CD14-positive monocyte (primary cell): ENCODE measurements at regions not wholly inside any gene's neighbourhood (a gene's known extent, or its start where the extent isn't known, plus 50 kb on each side); places are given as distances from the start of the nearest gene placed in this dataset.

ENCODE experiments used
- DNase-seq, 3 donors: peaks; one replicate each; pipeline ENCODE4 v3.0.0-alpha.2; 2011 to 2022
- H2AFZ ChIP-seq: 2 replicates; pipeline ENCODE4 v1.6.0; 2012; ENCODE audit warnings: mild to moderate bottlenecking, low read depth, low read length, inconsistent platforms; ENCODE audit not compliant: insufficient read depth, poor library complexity, severe bottlenecking
- H3K27ac ChIP-seq, 2 donors: 1 replicate in 1 of 2; 2 replicates in 1 of 2; pipeline ENCODE4 v1.5.1; 2012 to 2013; ENCODE audit warnings: low read length in 2 of 2, control low read depth in 1 of 2, inconsistent platforms in 1 of 2, low read depth in 1 of 2, mild to moderate bottlenecking in 1 of 2
- H3K27me3 ChIP-seq, 2 donors: one replicate each; pipeline versions ENCODE4 v1.6.0 to v1.6.1; 2011 to 2013; ENCODE audit warnings: low read length in 2 of 2; ENCODE audit not compliant: control insufficient read depth in 2 of 2, insufficient read depth in 2 of 2
- H3K36me3 ChIP-seq, 2 donors: replicated peaks in 1 of 2; 1 replicate in 1 of 2; 2 replicates in 1 of 2; pipeline versions ENCODE4 v1.5.1 to v1.6.1; 2012 to 2013; ENCODE audit warnings: low read length in 2 of 2, control low read depth in 1 of 2, inconsistent platforms in 1 of 2, mild to moderate bottlenecking in 1 of 2; ENCODE audit not compliant: insufficient read depth in 2 of 2, control insufficient read depth in 1 of 2
- H3K4me1 ChIP-seq, 2 donors: 1 replicate in 1 of 2; 2 replicates in 1 of 2; pipeline versions ENCODE4 v1.5.1 to v1.6.1; 2012 to 2013; ENCODE audit warnings: low read length in 2 of 2, control low read depth in 1 of 2, inconsistent platforms in 1 of 2, mild to moderate bottlenecking in 1 of 2, moderate library complexity in 1 of 2; ENCODE audit not compliant: insufficient read depth in 2 of 2, control insufficient read depth in 1 of 2
- H3K4me2 ChIP-seq: replicated peaks from 2 replicates; pipeline ENCODE3; 2012; ENCODE audit warnings: low read length, moderate library complexity, mild to moderate bottlenecking; ENCODE audit not compliant: poor library complexity, severe bottlenecking; ENCODE audit errors: extremely low read depth
- H3K4me3 ChIP-seq, 3 experiments: fragments of 200-600 bp in 1 of 3; sonication (generic) in 1 of 3; replicated peaks in 1 of 3; 1 replicate in 2 of 3; 2 replicates in 1 of 3; pipeline ENCODE4 v1.5.1; 2011 to 2013; ENCODE audit warnings: low read length in 3 of 3, mild to moderate bottlenecking in 3 of 3, control low read depth in 2 of 3, low read depth in 2 of 3, inconsistent platforms in 1 of 3, moderate library complexity in 1 of 3
- H3K79me2 ChIP-seq: 2 replicates; pipeline ENCODE4 v1.6.0; 2012; ENCODE audit warnings: mild to moderate bottlenecking, control low read depth, inconsistent platforms, low read length, moderate library complexity; ENCODE audit not compliant: insufficient read depth
- H3K9ac ChIP-seq: 2 replicates; pipeline ENCODE4 v1.6.0; 2017; ENCODE audit warnings: low read length, mild to moderate bottlenecking; ENCODE audit not compliant: insufficient read depth, poor library complexity, severe bottlenecking
- H3K9me3 ChIP-seq, 2 donors: replicated peaks in 1 of 2; 1 replicate in 1 of 2; 2 replicates in 1 of 2; pipeline versions ENCODE4 v1.5.1 to v1.6.1; 2012 to 2013; ENCODE audit warnings: low read length in 2 of 2, control low read depth in 1 of 2; ENCODE audit not compliant: control insufficient read depth in 1 of 2, insufficient read depth in 1 of 2
- H4K20me1 ChIP-seq: 2 replicates; pipeline ENCODE4 v1.6.0; 2012; ENCODE audit warnings: mild to moderate bottlenecking, low read length, control low read depth, moderate library complexity; ENCODE audit not compliant: insufficient read depth
- H3K27ac Mint-ChIP-seq, 7 donors: one replicate each; pipeline ENCODE4 v1.8.0; 2020; ENCODE audit warnings: mild to moderate bottlenecking in 7 of 7, mixed read lengths in 7 of 7, moderate library complexity in 6 of 7, inconsistent platforms in 2 of 7
- H3K27me3 Mint-ChIP-seq, 3 donors: one replicate each; pipeline ENCODE4 v1.8.0; 2021 to 2022; ENCODE audit warnings: low read depth in 3 of 3, mild to moderate bottlenecking in 3 of 3, mixed read lengths in 3 of 3, moderate library complexity in 3 of 3, inconsistent platforms in 1 of 3
- H3K36me3 Mint-ChIP-seq, 2 donors: one replicate each; pipeline ENCODE4 v1.8.0; 2020; ENCODE audit warnings: mixed read lengths in 2 of 2, inconsistent platforms in 1 of 2, mild to moderate bottlenecking in 1 of 2
- H3K4me1 Mint-ChIP-seq: one replicate; pipeline ENCODE4 v1.8.0; 2020; ENCODE audit warnings: mild to moderate bottlenecking, mixed read lengths
- H3K4me3 Mint-ChIP-seq, 2 donors: one replicate each; pipeline ENCODE4 v1.8.0; 2020; ENCODE audit warnings: mild to moderate bottlenecking in 2 of 2, mixed read lengths in 2 of 2, moderate library complexity in 1 of 2
- H3K9me3 Mint-ChIP-seq, 7 donors: one replicate each; pipeline ENCODE4 v1.8.0; 2020 to 2022; ENCODE audit warnings: mixed read lengths in 7 of 7, mild to moderate bottlenecking in 6 of 7, moderate library complexity in 6 of 7, inconsistent platforms in 2 of 7
- CTCF ChIP-seq: fragments of 200-600 bp; IDR thresholded peaks from one replicate; pipeline ENCODE4 v1.8.0; 2022; ENCODE audit warnings: antibody characterized with exemption, mild to moderate bottlenecking
- WGBS: methylation state at CpG from one replicate; pipeline ENCODE4 v1.1.5; 2013; ENCODE audit warnings: missing lambda C conversion rate; ENCODE audit not compliant: insufficient coverage; 5-methylcytosine and 5-hydroxymethylcytosine counted together
- intact Hi-C, 2 donors: fragments of 100-400 bp; cut with micrococcal nuclease; formaldehyde crosslinking; loops; one replicate each; pipeline versions ENCODE4 v1.15.0 to v1.15.1; 2023

- no peaks in the 10 kb centered on the region for H4K20me1 ChIP-seq
- H3K79me2 ChIP-seq, result no peaks in the 10 kb centered on the region
- no peak for TF ChIP-seq CTCF
- no peaks in the 10 kb centered on the region for H3K4me1 Mint-ChIP-seq
- peaks cover 0 to 5% (median 5%) of the 10 kb centered on the region in 3 donors for H3K27me3 Mint-ChIP-seq
- H3K36me3 Mint-ChIP-seq, result no peaks in the 10 kb centered on the region
- no peaks in the 10 kb centered on the region for H3K27me3 ChIP-seq
- H3K27ac Mint-ChIP-seq, result no peak overlapping the region
- no peak for DNase-seq
- no peak overlapping the region for H3K4me3 ChIP-seq
- peak overlapping the region in 1 of 2 donors; percentile 37 for H3K4me3 Mint-ChIP-seq
- no peaks in the 10 kb centered on the region for H3K4me1 ChIP-seq
- WGBS, result 75% methylated on average over 3 of the region's 4 CpGs
- intact Hi-C loops, result no loop called here
- no peak overlapping the region for H3K4me2 ChIP-seq
- no peak overlapping the region for H2AFZ ChIP-seq
- H3K9me3 Mint-ChIP-seq, result peaks cover 0 to 3% (median 0%) of the 10 kb centered on the region in 7 donors
- H3K36me3 ChIP-seq, result no peaks in the 10 kb centered on the region
- no peak overlapping the region for H3K27ac ChIP-seq
- H3K9ac ChIP-seq, result no peak overlapping the region
- H3K9me3 ChIP-seq, result no peaks in the 10 kb centered on the region
Measured at GRCh38 chr1:238469146-238469631, 578.5 kb upstream of the ZP4 start.

- no peak for DNase-seq
- Mint-ChIP-seq H3K9me3 (peaks cover 0 to 4% (median 2%) of the 10 kb centered on the region in 7 donors), H3K27ac (no peak overlapping the region), H3K4me1 (no peaks in the 10 kb centered on the region), H3K4me3 (no peak overlapping the region), H3K27me3 (peaks cover 0 to 6% (median 5%) of the 10 kb centered on the region in 3 donors), H3K36me3 (no peaks in the 10 kb centered on the region)
- H3K4me3 ChIP-seq, result no peak overlapping the region
- H2AFZ ChIP-seq, result no peak overlapping the region
- H3K9me3 ChIP-seq, result no peaks in the 10 kb centered on the region
- no peaks in the 10 kb centered on the region for H3K4me1 ChIP-seq
- no peaks in the 10 kb centered on the region for H3K36me3 ChIP-seq
- TF ChIP-seq CTCF, result no peak
- intact Hi-C loops, result no loop called here
- H3K9ac ChIP-seq, result no peak overlapping the region
- no peak overlapping the region for H3K4me2 ChIP-seq
- H3K27me3 ChIP-seq, result no peaks in the 10 kb centered on the region
- no peaks in the 10 kb centered on the region for H3K79me2 ChIP-seq
- H4K20me1 ChIP-seq, result no peaks in the 10 kb centered on the region
- 100% methylated on average over 1 of the region's 6 CpGs for WGBS
- H3K27ac ChIP-seq, result no peak overlapping the region
Measured at GRCh38 chr1:238468068-238468467, 577.3 kb upstream of the ZP4 start.
